ENCODE measurements at regions not wholly inside any gene's neighbourhood (a gene's known extent, or its start where the extent isn't known, plus 50 kb on each side); places are given as distances from the start of the nearest gene placed in this dataset.
"Not testable (repeated sequence)": the region's sequence is repeated elsewhere in the genome, so short reads cannot be mapped to it uniquely, and the experiment has no call there.

DNA sequence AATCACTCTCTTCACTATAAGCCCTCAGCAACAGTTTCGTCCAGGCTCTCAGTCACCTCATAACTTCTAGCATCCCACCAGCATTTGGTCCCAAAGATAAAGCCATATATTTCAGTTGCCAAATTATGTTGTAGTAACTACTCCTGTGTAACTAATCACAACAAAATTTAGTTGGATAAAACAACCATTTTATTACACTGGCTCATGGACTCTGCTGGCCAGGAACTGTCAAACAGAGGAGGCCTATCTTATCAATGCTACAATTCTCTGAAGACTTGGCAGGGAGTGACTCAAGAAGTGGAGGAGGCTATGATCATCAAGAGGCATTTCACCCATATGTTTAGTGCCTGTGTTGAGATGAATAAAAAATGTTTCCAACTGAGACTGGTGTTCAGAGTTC, 1082.3 kb upstream of the GJE1 start:
- H3K36me3 Mint-ChIP-seq (ENCODE audit: low read depth): no peaks in the 10 kb centered on the region
- no peak overlapping the region for H3K27ac Mint-ChIP-seq
- H3K27me3 Mint-ChIP-seq: no peaks in the 10 kb centered on the region
- DNase-seq: no peak
- no peaks in the 10 kb centered on the region for H3K9me3 ChIP-seq (ENCODE audit: control insufficient read depth, low read length, poor library complexity, severe bottlenecking)
- ATAC-seq: no peak
- H3K4me1 Mint-ChIP-seq: no peaks in the 10 kb centered on the region
- no peak overlapping the region for H3K4me3 Mint-ChIP-seq

DNA sequence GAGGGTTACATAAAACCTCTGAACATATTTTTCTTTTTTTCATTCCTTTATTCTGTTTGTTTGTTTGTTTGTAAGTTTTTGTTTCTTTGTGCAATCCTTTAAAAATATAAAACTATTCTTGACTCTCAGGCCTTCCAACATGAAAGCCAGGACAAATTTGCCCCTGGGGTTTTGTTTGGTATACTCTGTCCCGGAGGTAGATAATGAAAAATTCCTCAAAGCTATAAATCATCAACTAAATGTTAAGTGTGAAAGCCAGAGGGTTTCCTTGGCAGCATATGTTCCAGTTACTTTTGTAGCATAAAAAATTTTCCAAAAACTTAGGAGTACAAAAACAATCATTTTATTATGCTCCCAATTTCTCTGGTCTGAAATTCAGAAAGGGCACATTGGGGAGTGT, 1084.3 kb upstream of the GJE1 start:
- H3K9me3 ChIP-seq (ENCODE audit: control insufficient read depth, low read length, poor library complexity, severe bottlenecking): no peaks in the 10 kb centered on the region
- H3K4me1 Mint-ChIP-seq: no peaks in the 10 kb centered on the region
- H3K36me3 Mint-ChIP-seq (ENCODE audit: low read depth): no peaks in the 10 kb centered on the region
- DNase-seq (no peak), ATAC-seq (no peak)
- no peak overlapping the region for H3K27ac Mint-ChIP-seq
- no peak overlapping the region for H3K4me3 Mint-ChIP-seq
- H3K27me3 Mint-ChIP-seq: no peaks in the 10 kb centered on the region

GRCh38 chr6:141046496-141046895, 1086.2 kb upstream of the GJE1 start:
- not testable (repeated sequence) for H3K9me3 ChIP-seq (ENCODE audit: control insufficient read depth, low read length, poor library complexity, severe bottlenecking); H3K36me3 Mint-ChIP-seq (ENCODE audit: low read depth); DNase-seq; H3K27ac Mint-ChIP-seq; H3K27me3 Mint-ChIP-seq; H3K4me3 Mint-ChIP-seq; H3K4me1 Mint-ChIP-seq; ATAC-seq

DNA sequence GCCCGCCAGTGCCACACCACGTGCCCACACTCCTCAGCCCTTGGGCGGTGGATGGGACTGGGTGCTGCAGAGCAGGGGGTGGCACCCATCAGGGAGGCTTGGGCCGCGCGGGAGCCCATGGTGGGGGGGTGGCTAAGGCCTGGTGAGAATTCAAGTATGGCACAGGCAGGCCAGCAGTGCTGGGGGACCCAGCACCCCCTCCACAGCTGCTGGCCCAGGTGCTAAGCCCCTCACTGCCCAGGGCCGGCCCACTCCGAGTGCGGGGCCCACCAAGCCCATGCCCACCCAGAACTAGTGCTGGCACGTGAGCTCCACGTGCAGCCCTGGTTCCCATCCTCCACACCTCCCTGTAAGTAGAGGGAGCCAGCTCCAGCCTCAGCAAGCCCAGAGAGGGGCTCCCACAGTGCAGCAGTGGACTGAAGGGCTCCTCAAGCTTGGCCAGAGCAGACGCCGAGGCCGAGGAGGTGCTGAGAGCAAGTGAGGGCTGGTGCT, 1091.1 kb upstream of the GJE1 start:
- no peak overlapping the region for H3K4me3 Mint-ChIP-seq
- H3K9me3 ChIP-seq (ENCODE audit: control insufficient read depth, low read length, poor library complexity, severe bottlenecking): no peaks in the 10 kb centered on the region
- H3K27me3 Mint-ChIP-seq: no peaks in the 10 kb centered on the region
- H3K36me3 Mint-ChIP-seq (ENCODE audit: low read depth): no peaks in the 10 kb centered on the region
- no peaks in the 10 kb centered on the region for H3K4me1 Mint-ChIP-seq
- no peak overlapping the region for H3K27ac Mint-ChIP-seq
- DNase-seq: no peak
- no peak for ATAC-seq

DNA sequence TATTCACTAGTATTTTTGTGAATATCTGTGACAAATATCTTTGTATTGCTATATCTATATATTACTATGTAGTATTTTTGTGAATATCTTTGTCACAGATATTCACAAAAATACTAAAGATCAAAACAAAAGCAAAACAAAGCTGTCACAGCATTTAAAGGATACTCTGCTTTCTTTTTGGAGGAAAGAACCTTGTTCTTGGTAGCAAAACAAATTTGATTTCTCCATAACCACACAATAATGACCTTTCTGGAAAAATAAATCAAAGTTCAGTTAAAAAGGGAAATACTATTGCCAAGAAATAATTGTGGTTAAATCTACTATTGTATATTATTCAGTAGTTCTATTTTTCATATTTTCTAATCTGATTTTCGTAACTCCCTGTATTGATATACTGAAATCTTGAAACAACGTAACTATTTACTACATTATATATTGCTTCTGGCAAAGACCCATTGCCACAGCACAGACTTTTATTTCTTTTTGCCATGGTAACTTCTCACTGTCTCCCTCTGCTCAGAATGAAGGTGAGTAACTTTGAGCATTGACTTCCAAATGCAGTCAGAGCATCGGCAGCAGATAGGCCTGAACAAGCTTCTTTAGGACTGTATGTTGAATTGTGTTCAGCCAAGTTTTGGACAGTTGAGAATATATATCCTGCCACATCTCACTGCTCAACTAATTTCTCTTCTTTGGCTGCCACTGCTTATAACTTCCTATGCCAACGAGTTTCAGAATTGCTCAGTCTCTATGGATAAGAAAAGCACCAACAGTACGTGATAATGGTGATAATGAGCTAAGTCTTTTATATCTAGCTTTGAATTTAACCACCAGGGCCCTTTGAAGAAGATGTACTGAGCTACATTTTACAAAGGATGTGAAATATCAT, 1097.2 kb upstream of the GJE1 start:
- Mint-ChIP-seq H3K4me3 (no peak overlapping the region), H3K27ac (no peak overlapping the region), H3K36me3 (ENCODE audit: low read depth) (no peaks in the 10 kb centered on the region)

GRCh38 chr6:141033101-141033500, 1099.6 kb upstream of the GJE1 start:
- DNase-seq: no peak
- no peaks in the 10 kb centered on the region for H3K9me3 ChIP-seq (ENCODE audit: control insufficient read depth, low read length, poor library complexity, severe bottlenecking)
- Mint-ChIP-seq H3K36me3 (ENCODE audit: low read depth) (no peaks in the 10 kb centered on the region), H3K4me3 (no peak overlapping the region), H3K27me3 (no peaks in the 10 kb centered on the region), H3K4me1 (no peaks in the 10 kb centered on the region), H3K27ac (no peak overlapping the region)
- no peak for ATAC-seq

More for the DNA sequence above, 1097.2 kb upstream of the GJE1 start:
- no peak for DNase-seq
- no peak for ATAC-seq
- Mint-ChIP-seq H3K27me3 (no peaks in the 10 kb centered on the region), H3K4me1 (no peaks in the 10 kb centered on the region)
- H3K9me3 ChIP-seq (ENCODE audit: control insufficient read depth, low read length, poor library complexity, severe bottlenecking): no peaks in the 10 kb centered on the region

GRCh38 chr6:141029908-141030307, 1102.8 kb upstream of the GJE1 start:
- Mint-ChIP-seq H3K4me1 (no peaks in the 10 kb centered on the region), H3K27ac (no peak overlapping the region), H3K27me3 (no peaks in the 10 kb centered on the region), H3K4me3 (no peak overlapping the region), H3K36me3 (ENCODE audit: low read depth) (no peaks in the 10 kb centered on the region)
- no peak for DNase-seq
- no peak for ATAC-seq
- peaks cover 2% of the 10 kb centered on the region for H3K9me3 ChIP-seq (ENCODE audit: control insufficient read depth, low read length, poor library complexity, severe bottlenecking)

DNA sequence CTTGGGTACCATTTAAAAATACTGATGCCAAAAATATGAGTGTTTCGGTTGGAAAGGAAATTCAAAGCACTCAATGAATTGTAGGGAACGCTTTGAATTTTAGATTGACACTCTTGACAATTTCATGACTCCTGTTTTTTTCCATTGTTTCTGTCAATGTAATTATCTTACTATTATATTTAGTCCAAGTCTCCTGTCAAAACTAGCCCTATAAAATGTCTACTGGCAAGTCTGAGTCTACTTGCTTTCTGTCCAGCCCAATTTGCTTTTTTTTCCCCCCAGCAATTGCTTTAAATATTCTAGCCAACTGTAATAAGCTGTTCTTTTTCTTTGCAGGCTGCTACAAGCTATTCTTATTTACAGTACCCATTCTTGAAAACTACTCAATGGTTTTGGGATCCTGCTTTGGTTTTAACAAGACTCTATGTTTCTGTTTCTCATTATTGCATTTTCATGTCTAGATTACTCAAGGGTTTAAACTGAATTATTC, 1103.9 kb upstream of the GJE1 start:
- Mint-ChIP-seq H3K4me3 (no peak overlapping the region), H3K27me3 (no peaks in the 10 kb centered on the region), H3K27ac (no peak overlapping the region), H3K36me3 (ENCODE audit: low read depth) (no peaks in the 10 kb centered on the region), H3K4me1 (no peaks in the 10 kb centered on the region)
- ATAC-seq (no peak), DNase-seq (no peak)
- H3K9me3 ChIP-seq (ENCODE audit: control insufficient read depth, low read length, poor library complexity, severe bottlenecking): peaks cover 2% of the 10 kb centered on the region

- ATAC-seq: no peak
- H3K4me1 Mint-ChIP-seq: no peaks in the 10 kb centered on the region
- H3K4me3 Mint-ChIP-seq: no peak overlapping the region
Observed at GRCh38 chr6:141026504-141026903, 1106.2 kb upstream of the GJE1 start.

DNA sequence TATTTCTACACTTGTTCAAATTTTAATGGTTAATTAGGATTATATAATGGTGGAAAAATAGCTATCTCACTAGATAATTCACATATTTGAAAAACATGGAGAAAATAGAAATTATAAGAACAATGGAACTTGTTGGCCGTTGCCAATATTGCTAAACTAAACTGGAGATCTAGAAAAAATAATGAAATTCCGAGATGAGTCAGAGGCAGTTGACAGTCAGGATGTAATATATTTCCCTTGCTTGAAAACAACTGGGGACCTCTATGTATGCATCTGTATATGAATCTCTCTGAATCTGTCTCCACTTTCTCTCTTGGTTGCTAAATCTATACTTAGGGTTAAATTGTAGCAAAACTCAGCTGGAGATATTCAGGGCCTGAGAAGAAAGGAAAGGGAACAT, 1108.2 kb upstream of the GJE1 start:
- H3K9me3 ChIP-seq (ENCODE audit: control insufficient read depth, low read length, poor library complexity, severe bottlenecking): peaks cover 2% of the 10 kb centered on the region
- DNase-seq (no peak), ATAC-seq (no peak)
- H3K27me3 Mint-ChIP-seq: no peaks in the 10 kb centered on the region
- no peak overlapping the region for H3K27ac Mint-ChIP-seq
- H3K4me3 Mint-ChIP-seq: no peak overlapping the region
- H3K4me1 Mint-ChIP-seq: no peaks in the 10 kb centered on the region
- no peaks in the 10 kb centered on the region for H3K36me3 Mint-ChIP-seq (ENCODE audit: low read depth)

More at GRCh38 chr6:141026504-141026903, 1106.2 kb upstream of the GJE1 start:
- DNase-seq: no peak
- no peak overlapping the region for H3K27ac Mint-ChIP-seq
- peaks cover 2% of the 10 kb centered on the region for H3K9me3 ChIP-seq (ENCODE audit: control insufficient read depth, low read length, poor library complexity, severe bottlenecking)
- no peaks in the 10 kb centered on the region for H3K36me3 Mint-ChIP-seq (ENCODE audit: low read depth)
- H3K27me3 Mint-ChIP-seq: no peaks in the 10 kb centered on the region

DNA sequence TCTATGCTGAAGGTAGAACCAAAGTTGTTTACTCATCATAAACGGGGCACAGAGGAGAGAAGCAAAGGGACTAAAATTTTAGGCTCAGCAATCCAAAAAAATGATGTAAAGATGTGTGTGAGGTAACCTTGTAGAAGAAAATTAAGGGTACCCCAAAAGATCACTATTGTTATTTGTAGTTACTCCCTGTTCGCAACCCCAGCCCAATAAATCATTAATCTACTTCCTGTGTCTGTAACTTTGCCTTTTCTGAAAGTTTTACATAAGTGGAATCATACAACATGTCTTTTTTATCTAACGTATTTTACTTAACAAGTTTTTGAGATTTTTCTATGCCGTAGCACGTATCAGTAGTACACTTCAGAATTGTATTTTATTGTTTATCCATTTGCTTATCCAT, 1114.8 kb upstream of the GJE1 start:
- DNase-seq: no peak
- Mint-ChIP-seq H3K4me3 (no peak overlapping the region), H3K27me3 (no peaks in the 10 kb centered on the region), H3K4me1 (no peaks in the 10 kb centered on the region), H3K36me3 (ENCODE audit: low read depth) (no peaks in the 10 kb centered on the region), H3K27ac (no peak overlapping the region)
- ATAC-seq: no peak
- no peaks in the 10 kb centered on the region for H3K9me3 ChIP-seq (ENCODE audit: control insufficient read depth, low read length, poor library complexity, severe bottlenecking)

DNA sequence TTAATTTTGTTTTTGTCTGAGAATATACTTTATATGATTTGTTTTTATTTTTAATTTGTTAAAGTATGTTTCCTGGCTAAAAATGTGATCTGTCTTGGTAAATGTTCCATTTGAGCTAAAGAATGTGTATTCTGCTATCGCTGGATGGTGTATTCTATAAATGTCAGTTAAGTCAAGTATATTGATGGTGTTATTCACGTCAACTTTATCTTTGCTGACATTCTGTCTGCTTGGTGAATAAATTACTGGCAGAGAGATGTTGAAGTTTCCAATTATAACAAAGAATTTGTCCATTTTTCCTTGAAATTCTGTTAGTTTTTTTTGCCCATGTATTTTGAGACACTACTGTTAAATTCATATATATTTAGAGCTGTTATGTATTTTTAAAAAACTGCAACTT, 1131.8 kb upstream of the GJE1 start:
- no peaks in the 10 kb centered on the region for H3K4me1 Mint-ChIP-seq
- H3K9me3 ChIP-seq (ENCODE audit: control insufficient read depth, low read length, poor library complexity, severe bottlenecking): no peaks in the 10 kb centered on the region
- DNase-seq: no peak
- no peaks in the 10 kb centered on the region for H3K27me3 Mint-ChIP-seq
- no peak overlapping the region for H3K4me3 Mint-ChIP-seq
- no peak for ATAC-seq
- H3K27ac Mint-ChIP-seq: no peak overlapping the region
- H3K36me3 Mint-ChIP-seq (ENCODE audit: low read depth): peaks cover 2% of the 10 kb centered on the region

GRCh38 chr6:140993515-140993914, 1139.2 kb upstream of the GJE1 start:
- H3K27ac Mint-ChIP-seq: no peak overlapping the region
- H3K36me3 Mint-ChIP-seq (ENCODE audit: low read depth): no peaks in the 10 kb centered on the region
- ATAC-seq: no peak
- no peaks in the 10 kb centered on the region for H3K9me3 ChIP-seq (ENCODE audit: control insufficient read depth, low read length, poor library complexity, severe bottlenecking)
- no peak for DNase-seq
- H3K4me1 Mint-ChIP-seq: no peaks in the 10 kb centered on the region
- H3K27me3 Mint-ChIP-seq: no peaks in the 10 kb centered on the region
- H3K4me3 Mint-ChIP-seq: no peak overlapping the region

DNA sequence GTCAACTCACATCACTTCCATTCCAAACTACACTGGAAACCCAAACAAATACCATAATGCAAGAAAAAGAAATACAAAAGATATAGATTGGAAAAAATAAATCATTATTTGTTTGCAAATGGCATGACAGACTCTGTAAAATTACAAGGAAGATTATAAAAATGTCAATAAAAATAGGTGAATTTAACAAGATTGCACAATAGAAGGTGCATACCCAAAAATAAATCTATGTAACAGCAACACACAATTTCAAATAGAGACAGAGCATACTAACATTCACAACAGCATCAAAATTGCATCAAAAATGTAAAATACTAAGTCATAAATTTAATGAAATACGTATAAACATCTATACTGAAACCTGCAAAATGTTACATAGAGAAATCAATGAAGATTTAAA, 1140.0 kb upstream of the GJE1 start:
- H3K9me3 ChIP-seq (ENCODE audit: control insufficient read depth, low read length, poor library complexity, severe bottlenecking): no peaks in the 10 kb centered on the region
- Mint-ChIP-seq H3K27ac (no peak overlapping the region), H3K4me1 (no peaks in the 10 kb centered on the region), H3K36me3 (ENCODE audit: low read depth) (no peaks in the 10 kb centered on the region), H3K4me3 (no peak overlapping the region), H3K27me3 (no peaks in the 10 kb centered on the region)
- DNase-seq (no peak), ATAC-seq (no peak)

Measured in T-helper 17 cell (primary cell).